HepG2 (cell line): ENCODE measurements at regions not wholly inside any gene's neighbourhood (a gene's known extent, or its start where the extent isn't known, plus 50 kb on each side); places are given as distances from the start of the nearest gene placed in this dataset.

ENCODE experiments used
- MED1 ChIP-seq: sonication (generic); formaldehyde crosslinking; IDR thresholded peaks from 2 replicates; pipeline ENCODE4 v1.4.0; 2020; ENCODE audit warnings: missing genetic modification reagents
- RXRA ChIP-seq: sonication (generic); formaldehyde crosslinking; IDR thresholded peaks from 2 replicates; pipeline ENCODE4 v1.5.1; 2020; ENCODE audit warnings: missing genetic modification reagents
- ZNF431 ChIP-seq: sonication (generic); formaldehyde crosslinking; IDR thresholded peaks from 2 replicates; pipeline ENCODE4 v1.9.0; 2022; ENCODE audit warnings: missing genetic modification reagents, low read depth, mild to moderate bottlenecking, borderline replicate concordance
- TF ChIP-seq, protein P1 (sequence below): sonication (generic); formaldehyde crosslinking; IDR thresholded peaks from 2 replicates; pipeline ENCODE4 v1.4.0; 2020; ENCODE audit warnings: missing genetic modification reagents, mild to moderate bottlenecking, borderline replicate concordance
- TF ChIP-seq, protein P2 (sequence below): sonication (generic); formaldehyde crosslinking; IDR thresholded peaks from 2 replicates; pipeline ENCODE4 v1.8.1; 2023; ENCODE audit warnings: mild to moderate bottlenecking, missing genetic modification reagents

DNA sequence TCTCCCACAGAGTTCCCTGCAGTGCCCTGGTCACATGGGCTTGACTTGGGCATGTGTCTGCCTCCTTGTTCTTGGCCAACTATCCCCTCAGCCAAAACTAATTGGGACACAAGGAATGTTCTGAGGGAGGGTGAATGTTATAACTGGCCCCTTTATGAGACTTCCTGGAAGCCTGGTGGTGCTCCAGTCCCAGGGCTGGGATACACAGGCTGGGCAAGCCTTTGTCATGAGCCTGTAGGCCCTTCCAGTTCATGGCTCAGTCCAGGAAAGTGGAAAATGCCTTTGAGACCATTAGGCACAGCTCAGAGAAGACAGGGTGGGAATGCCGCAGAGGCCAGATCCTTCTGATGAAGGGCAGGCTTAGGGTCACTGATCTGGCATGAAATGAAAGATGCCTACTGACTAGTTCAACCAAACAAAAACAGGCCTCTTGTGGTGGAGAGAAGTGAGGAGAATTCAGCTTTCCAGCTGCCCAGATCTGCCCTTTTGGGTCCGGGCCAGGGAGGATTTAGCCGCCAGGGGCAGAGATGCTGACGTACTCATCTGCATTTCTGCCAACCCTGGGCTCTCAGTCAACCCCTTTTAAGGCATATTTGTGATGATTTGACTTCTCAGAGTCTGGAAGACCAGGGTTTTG, 961.5 kb downstream of the KCNMA1 start:
- TF ChIP-seq MED1 (CRISPR knock-in tag) (no peak), ZNF431 (no peak), RXRA (CRISPR knock-in tag) (no peak)
- TF ChIP-seq, protein P1, sequence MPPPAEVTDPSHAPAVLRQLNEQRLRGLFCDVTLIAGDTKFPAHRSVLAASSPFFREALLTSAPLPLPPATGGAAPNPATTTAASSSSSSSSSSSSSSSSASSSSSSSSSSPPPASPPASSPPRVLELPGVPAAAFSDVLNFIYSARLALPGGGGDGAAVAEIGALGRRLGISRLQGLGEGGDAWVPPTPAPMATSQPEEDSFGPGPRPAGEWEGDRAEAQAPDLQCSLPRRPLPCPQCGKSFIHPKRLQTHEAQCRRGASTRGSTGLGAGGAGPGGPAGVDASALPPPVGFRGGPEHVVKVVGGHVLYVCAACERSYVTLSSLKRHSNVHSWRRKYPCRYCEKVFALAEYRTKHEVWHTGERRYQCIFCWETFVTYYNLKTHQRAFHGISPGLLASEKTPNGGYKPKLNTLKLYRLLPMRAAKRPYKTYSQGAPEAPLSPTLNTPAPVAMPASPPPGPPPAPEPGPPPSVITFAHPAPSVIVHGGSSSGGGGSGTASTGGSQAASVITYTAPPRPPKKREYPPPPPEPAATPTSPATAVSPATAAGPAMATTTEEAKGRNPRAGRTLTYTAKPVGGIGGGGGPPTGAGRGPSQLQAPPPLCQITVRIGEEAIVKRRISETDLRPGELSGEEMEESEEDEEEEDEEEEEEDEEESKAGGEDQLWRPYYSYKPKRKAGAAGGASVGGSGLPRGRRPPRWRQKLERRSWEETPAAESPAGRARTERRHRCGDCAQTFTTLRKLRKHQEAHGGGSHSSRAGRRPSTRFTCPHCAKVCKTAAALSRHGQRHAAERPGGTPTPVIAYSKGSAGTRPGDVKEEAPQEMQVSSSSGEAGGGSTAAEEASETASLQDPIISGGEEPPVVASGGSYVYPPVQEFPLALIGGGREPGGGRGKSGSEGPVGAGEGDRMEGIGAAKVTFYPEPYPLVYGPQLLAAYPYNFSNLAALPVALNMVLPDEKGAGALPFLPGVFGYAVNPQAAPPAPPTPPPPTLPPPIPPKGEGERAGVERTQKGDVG, result no peak
- TF ChIP-seq, protein P2, sequence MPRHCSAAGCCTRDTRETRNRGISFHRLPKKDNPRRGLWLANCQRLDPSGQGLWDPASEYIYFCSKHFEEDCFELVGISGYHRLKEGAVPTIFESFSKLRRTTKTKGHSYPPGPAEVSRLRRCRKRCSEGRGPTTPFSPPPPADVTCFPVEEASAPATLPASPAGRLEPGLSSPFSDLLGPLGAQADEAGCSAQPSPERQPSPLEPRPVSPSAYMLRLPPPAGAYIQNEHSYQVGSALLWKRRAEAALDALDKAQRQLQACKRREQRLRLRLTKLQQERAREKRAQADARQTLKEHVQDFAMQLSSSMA (CRISPR knock-in tag), result no peak
